Lower leg skin (tissue), 4 donors: ENCODE measurements at regions not wholly inside any gene's neighbourhood (a gene's known extent, or its start where the extent isn't known, plus 50 kb on each side); places are given as distances from the start of the nearest gene placed in this dataset.

ENCODE experiments used
- DNase-seq, 2 donors: peaks; one replicate each; pipeline ENCODE4 v3.0.0-alpha.2; 2019; ENCODE audit warnings: low spot score in 2 of 2
- H3K4me3 ChIP-seq: fragments of 200-600 bp; sonication (generic); 2 replicates; pipeline ENCODE4 v1.5.1; 2017; ENCODE audit warnings: mild to moderate bottlenecking, low read depth; ENCODE audit not compliant: poor library complexity, severe bottlenecking
- CTCF ChIP-seq, 3 donors: fragments of 450-650 bp; IDR thresholded peaks; one replicate each; pipeline ENCODE4 v1.5.1; 2016; ENCODE audit warnings: antibody characterized with exemption in 3 of 3, mild to moderate bottlenecking in 3 of 3, moderate library complexity in 2 of 3
- POLR2A ChIP-seq, 2 donors: fragments of 450-650 bp; IDR thresholded peaks; one replicate each; pipeline ENCODE4 v1.6.1; 2016 to 2017; ENCODE audit warnings: antibody characterized with exemption in 2 of 2, mild to moderate bottlenecking in 1 of 2, moderate library complexity in 1 of 2
- whole genome bisulfite sequencing, 2 donors: methylation state at CpG; one replicate each; pipeline ENCODE4 v1.1.5; 2018; 5-methylcytosine and 5-hydroxymethylcytosine counted together
- intact Hi-C: fragments of 100-400 bp; cut with DNase I; formaldehyde crosslinking; loops from one replicate; pipeline ENCODE4 v1.15.0; 2023; ENCODE audit warnings: low total_unique reads

GRCh38 chr4:72918362-72918761 is 151.2 kb downstream of the COX18 start:
- TF ChIP-seq CTCF (IDR thresholded peaks at IDR 0.05), result no peak
- no peak for TF ChIP-seq POLR2A (IDR thresholded peaks at IDR 0.05)
- no peak for DNase-seq
- no peak overlapping the region for H3K4me3 ChIP-seq
- WGBS, 2 donors, result 91 to 100% methylated on average over 1 of the region's 1 CpG
- intact Hi-C loops, result no loop called here

GRCh38 chr4:72911316-72911715 is 158.2 kb downstream of the COX18 start:
- 43 to 58% methylated on average over 5 of the region's 5 CpGs for WGBS, 2 donors
- DNase-seq, result no peak
- intact Hi-C loops, result no loop called here
- TF ChIP-seq CTCF (IDR thresholded peaks at IDR 0.05) (no peak), POLR2A (IDR thresholded peaks at IDR 0.05) (no peak)
- no peak overlapping the region for H3K4me3 ChIP-seq

GRCh38 chr4:72909461-72909860 is 160.1 kb downstream of the COX18 start:
- WGBS, 2 donors, result 3 to 10% methylated on average over 1 of the region's 1 CpG
- no peak overlapping the region for H3K4me3 ChIP-seq
- DNase-seq, result no peak
- intact Hi-C loops, result no loop called here
- TF ChIP-seq POLR2A (IDR thresholded peaks at IDR 0.05), result no peak
- no peak for TF ChIP-seq CTCF (IDR thresholded peaks at IDR 0.05)

GRCh38 chr4:72902354-72902753 is 167.2 kb downstream of the COX18 start:
- intact Hi-C loops, result no loop called here
- no peak overlapping the region for H3K4me3 ChIP-seq
- no peak for TF ChIP-seq POLR2A (IDR thresholded peaks at IDR 0.05)
- TF ChIP-seq CTCF (IDR thresholded peaks at IDR 0.05), result no peak
- no peak for DNase-seq
- 47 to 94% methylated on average over 1 of the region's 1 CpG for WGBS, 2 donors

GRCh38 chr4:72901553-72901952 is 168.0 kb downstream of the COX18 start:
- intact Hi-C loops, result no loop called here
- H3K4me3 ChIP-seq, result no peak overlapping the region
- no peak for TF ChIP-seq CTCF (IDR thresholded peaks at IDR 0.05)
- DNase-seq, result no peak
- WGBS, 2 donors, result 71 to 93% methylated on average over 2 of the region's 2 CpGs

- intact Hi-C loops, result no loop called here
- TF ChIP-seq CTCF (IDR thresholded peaks at IDR 0.05), result no peak
- TF ChIP-seq POLR2A (IDR thresholded peaks at IDR 0.05), result no peak
- no peak overlapping the region for H3K4me3 ChIP-seq
- WGBS, 2 donors, result 24 to 50% methylated on average over 2 of the region's 2 CpGs
- DNase-seq, result no peak
These were observed 168.6 kb downstream of the COX18 start for GRCh38 chr4:72900952-72901351.
